ENCODE measurements at regions not wholly inside any gene's neighbourhood (a gene's known extent, or its start where the extent isn't known, plus 50 kb on each side); places are given as distances from the start of the nearest gene placed in this dataset.

DNA sequence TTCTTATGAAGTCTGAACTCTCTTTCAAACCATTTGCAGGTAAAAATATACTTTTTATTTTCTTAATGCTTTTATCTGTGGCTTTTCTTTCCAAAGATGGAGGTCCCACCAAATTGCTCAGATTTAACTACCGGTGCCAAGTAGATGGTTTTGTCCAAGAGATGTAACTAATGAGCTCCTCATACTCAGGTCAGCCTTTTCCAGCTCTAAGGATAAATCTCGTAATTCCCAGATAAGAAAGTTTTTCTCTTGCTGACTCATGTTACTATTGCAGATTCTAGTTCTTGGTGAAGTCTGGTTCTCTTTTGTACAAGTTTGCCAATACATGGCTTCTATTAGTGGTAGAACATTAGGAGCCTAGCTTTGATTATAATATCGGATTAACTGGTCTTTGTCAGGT is 550.8 kb upstream of the ZNF804A start:
- dilution Hi-C loops (cut with MboI; ENCODE audit: extremely low pct_ligation_motif_present, low sequenced_read_pairs): no loop called here
- POLR2A ChIA-PET: no interaction called here

DNA sequence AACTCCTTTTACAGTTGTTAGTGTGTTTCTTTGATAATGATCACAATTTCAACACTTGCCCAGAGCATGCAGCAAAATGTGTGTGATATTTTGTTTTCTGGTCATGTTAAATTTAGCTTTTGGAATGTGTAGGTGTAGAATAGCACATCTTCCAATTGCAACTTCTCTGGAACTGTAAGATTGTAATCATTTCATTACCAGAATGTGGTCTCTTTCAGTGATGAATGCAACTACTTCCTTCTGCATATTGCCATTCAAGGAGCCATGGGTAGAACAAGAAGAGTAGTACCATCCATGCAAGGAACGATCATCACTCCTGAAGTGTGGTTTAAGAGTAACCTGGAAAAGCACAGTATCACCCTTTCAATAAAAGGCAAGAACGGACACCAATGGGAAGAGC is 548.8 kb upstream of the ZNF804A start:
- no peaks in the 10 kb centered on the region for H4K20me1 ChIP-seq (replicated peaks; ENCODE audit: control insufficient read depth, extremely low read depth, insufficient read depth, low read length)
- no peak for DNase-seq (ENCODE audit: low read depth, low spot score)
- H3K79me2 ChIP-seq (ENCODE audit: control insufficient read depth, insufficient read depth, low read length): no peaks in the 10 kb centered on the region
- ChIA-PET CTCF (no interaction called here), POLR2A (no interaction called here)
- no peak overlapping the region for H3K9ac ChIP-seq (replicated peaks; ENCODE audit: extremely low read depth, insufficient read depth, low read length)
- dilution Hi-C loops (cut with MboI; ENCODE audit: extremely low pct_ligation_motif_present, low sequenced_read_pairs): no loop called here
- no peak overlapping the region for H3K27ac ChIP-seq (ENCODE audit: insufficient read depth, low read depth, low read length)
- no peaks in the 10 kb centered on the region for H3K27me3 ChIP-seq (ENCODE audit: control insufficient read depth in 2 of 2, insufficient read depth in 2 of 2, low read length in 2 of 2)
- no peak overlapping the region for H3K4me2 ChIP-seq (ENCODE audit: insufficient read depth, low read length)
- TF ChIP-seq GATA2 (IDR thresholded peaks at IDR 0.05; ENCODE audit: insufficient read depth, insufficient read length, low read depth, low read length): no peak
- H3K9me1 ChIP-seq (replicated peaks; ENCODE audit: control insufficient read depth, extremely low read depth, insufficient read depth, low read length): no peaks in the 10 kb centered on the region
- no peak overlapping the region for H2AFZ ChIP-seq (ENCODE audit: low read depth, low read length)
- no peaks in the 10 kb centered on the region for H3K36me3 ChIP-seq (ENCODE audit: control insufficient read depth in 2 of 2, extremely low read depth in 1 of 2, insufficient read depth in 2 of 2, low read length in 2 of 2)
- no peak for FAIRE-seq
- BruUV-seq (replicated peaks): no TSS peak
- H3K9me3 ChIP-seq (replicated peaks; ENCODE audit: control insufficient read depth, insufficient read depth, low read length): no peaks in the 10 kb centered on the region
- no peaks in the 10 kb centered on the region for H3K4me1 ChIP-seq (ENCODE audit: control insufficient read depth, extremely low read depth, insufficient read depth, low read length)
- intact Hi-C loops (cut with micrococcal nuclease): no loop called here
- H3K4me3 ChIP-seq (replicated peaks in 1 of 3; ENCODE audit: insufficient read depth in 1 of 3, low read depth in 1 of 3, low read length in 3 of 3): no peak overlapping the region

More for the DNA sequence above, 550.8 kb upstream of the ZNF804A start:
- no peak overlapping the region for H3K9ac ChIP-seq (replicated peaks; ENCODE audit: extremely low read depth, insufficient read depth, low read length)
- CTCF ChIA-PET: no interaction called here
- no peaks in the 10 kb centered on the region for H3K4me1 ChIP-seq (ENCODE audit: control insufficient read depth, extremely low read depth, insufficient read depth, low read length)
- H3K27ac ChIP-seq (ENCODE audit: insufficient read depth, low read depth, low read length): no peak overlapping the region
- no peaks in the 10 kb centered on the region for H4K20me1 ChIP-seq (replicated peaks; ENCODE audit: control insufficient read depth, extremely low read depth, insufficient read depth, low read length)
- intact Hi-C loops (cut with micrococcal nuclease): no loop called here
- H3K27me3 ChIP-seq (ENCODE audit: control insufficient read depth in 2 of 2, insufficient read depth in 2 of 2, low read length in 2 of 2): no peaks in the 10 kb centered on the region
- no peak overlapping the region for H3K4me3 ChIP-seq (replicated peaks in 1 of 3; ENCODE audit: insufficient read depth in 1 of 3, low read depth in 1 of 3, low read length in 3 of 3)
- no peaks in the 10 kb centered on the region for H3K9me1 ChIP-seq (replicated peaks; ENCODE audit: control insufficient read depth, extremely low read depth, insufficient read depth, low read length)
- H3K79me2 ChIP-seq (ENCODE audit: control insufficient read depth, insufficient read depth, low read length): no peaks in the 10 kb centered on the region
- TF ChIP-seq JUN (IDR thresholded peaks at IDR 0.05; ENCODE audit: borderline replicate concordance, insufficient read depth, insufficient read length, low read depth) (no peak), MYC (IDR thresholded peaks at IDR 0.05; ENCODE audit: low read depth, low read length) (no peak), POLR2A (IDR thresholded peaks at IDR 0.05; ENCODE audit: low read depth, low read length) (no peak), FOS (IDR thresholded peaks at IDR 0.05; ENCODE audit: borderline replicate concordance, insufficient read depth, low read length) (no peak), EZH2 (IDR thresholded peaks at IDR 0.05; ENCODE audit: borderline replicate concordance, low read depth, low read length, severe bottlenecking) (no peak)
- TF ChIP-seq, protein P1, sequence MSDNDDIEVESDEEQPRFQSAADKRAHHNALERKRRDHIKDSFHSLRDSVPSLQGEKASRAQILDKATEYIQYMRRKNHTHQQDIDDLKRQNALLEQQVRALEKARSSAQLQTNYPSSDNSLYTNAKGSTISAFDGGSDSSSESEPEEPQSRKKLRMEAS (IDR thresholded peaks at IDR 0.05; ENCODE audit: insufficient read depth, insufficient read length): no peak
- TF ChIP-seq, protein P2, sequence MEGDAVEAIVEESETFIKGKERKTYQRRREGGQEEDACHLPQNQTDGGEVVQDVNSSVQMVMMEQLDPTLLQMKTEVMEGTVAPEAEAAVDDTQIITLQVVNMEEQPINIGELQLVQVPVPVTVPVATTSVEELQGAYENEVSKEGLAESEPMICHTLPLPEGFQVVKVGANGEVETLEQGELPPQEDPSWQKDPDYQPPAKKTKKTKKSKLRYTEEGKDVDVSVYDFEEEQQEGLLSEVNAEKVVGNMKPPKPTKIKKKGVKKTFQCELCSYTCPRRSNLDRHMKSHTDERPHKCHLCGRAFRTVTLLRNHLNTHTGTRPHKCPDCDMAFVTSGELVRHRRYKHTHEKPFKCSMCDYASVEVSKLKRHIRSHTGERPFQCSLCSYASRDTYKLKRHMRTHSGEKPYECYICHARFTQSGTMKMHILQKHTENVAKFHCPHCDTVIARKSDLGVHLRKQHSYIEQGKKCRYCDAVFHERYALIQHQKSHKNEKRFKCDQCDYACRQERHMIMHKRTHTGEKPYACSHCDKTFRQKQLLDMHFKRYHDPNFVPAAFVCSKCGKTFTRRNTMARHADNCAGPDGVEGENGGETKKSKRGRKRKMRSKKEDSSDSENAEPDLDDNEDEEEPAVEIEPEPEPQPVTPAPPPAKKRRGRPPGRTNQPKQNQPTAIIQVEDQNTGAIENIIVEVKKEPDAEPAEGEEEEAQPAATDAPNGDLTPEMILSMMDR (IDR thresholded peaks at IDR 0.05; ENCODE audit: extremely low read depth in 1 of 2, insufficient read depth in 1 of 2, low read depth in 1 of 2, low read length in 2 of 2): no peak
- DNase-seq (ENCODE audit: low read depth, low spot score) (no peak), FAIRE-seq (no peak)
- H2AFZ ChIP-seq (ENCODE audit: low read depth, low read length): no peak overlapping the region
- no peak overlapping the region for H3K4me2 ChIP-seq (ENCODE audit: insufficient read depth, low read length)
- H3K9me3 ChIP-seq (replicated peaks; ENCODE audit: control insufficient read depth, insufficient read depth, low read length): no peaks in the 10 kb centered on the region
- BruUV-seq (replicated peaks): no TSS peak
- H3K36me3 ChIP-seq (ENCODE audit: control insufficient read depth in 2 of 2, extremely low read depth in 1 of 2, insufficient read depth in 2 of 2, low read length in 2 of 2): no peaks in the 10 kb centered on the region

Data from endothelial cell of umbilical vein (primary cell).